NCI-H187 (cell line): ENCODE measurements at regions not wholly inside any gene's neighbourhood (a gene's known extent, or its start where the extent isn't known, plus 50 kb on each side); places are given as distances from the start of the nearest gene placed in this dataset.

ENCODE experiments used
- DNase-seq, 2 experiments: peaks; one replicate each; lab custom pipeline; 2025; lab: John Stamatoyannopoulos, UW

GRCh38 chr20:58565461-58566175 is 50.4 kb upstream of the APCDD1L start:
- no peak for DNase-seq
